GM19035 (cell line): ENCODE measurements at regions not wholly inside any gene's neighbourhood (a gene's known extent, or its start where the extent isn't known, plus 50 kb on each side); places are given as distances from the start of the nearest gene placed in this dataset.

Experiments used
- ATAC-seq: cut with Tn5 transposase; IDR thresholded peaks from one replicate; pipeline ENCODE4 v1.9.1; 2021; ENCODE audit not compliant: unreplicated experiment

DNA sequence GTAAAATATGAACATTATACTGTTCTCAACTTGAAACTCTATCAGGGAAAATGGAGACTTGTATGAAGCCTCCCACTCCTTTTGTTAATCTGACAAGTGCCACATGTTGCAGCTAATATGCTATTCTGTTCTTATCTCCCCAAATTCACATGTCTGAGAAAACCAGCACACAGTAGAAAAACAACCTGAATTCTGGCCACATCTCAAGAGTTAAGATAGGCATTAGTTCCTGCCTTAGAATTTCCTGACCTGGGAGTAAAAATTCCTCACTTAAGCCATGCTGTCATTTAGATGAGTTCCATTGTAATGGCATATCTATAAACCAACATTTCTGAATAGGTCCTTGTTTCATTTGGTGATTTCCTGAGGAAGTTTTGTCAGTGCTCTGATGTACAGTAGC is 1098.5 kb downstream of the EFNB2 start:
- ATAC-seq: no peak

DNA sequence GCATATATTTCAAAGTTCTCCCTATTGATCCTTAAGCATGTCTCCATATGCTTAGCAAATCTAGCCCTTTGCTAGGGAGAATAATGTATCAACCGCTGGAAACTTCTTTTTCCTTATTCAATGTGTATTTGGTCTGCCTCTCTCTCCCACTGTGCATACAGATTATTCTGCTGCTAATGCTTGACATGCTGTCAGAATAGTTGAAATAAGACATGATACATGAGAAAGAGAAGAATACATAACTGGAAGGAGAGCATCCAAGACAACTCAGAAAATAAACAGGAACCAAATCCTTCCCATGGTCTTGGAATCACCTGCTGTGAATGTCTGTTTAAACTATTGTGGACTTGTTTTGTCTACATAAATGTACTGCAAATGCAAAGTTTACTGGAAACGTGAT is 1103.0 kb downstream of the EFNB2 start:
- ATAC-seq: no peak

DNA sequence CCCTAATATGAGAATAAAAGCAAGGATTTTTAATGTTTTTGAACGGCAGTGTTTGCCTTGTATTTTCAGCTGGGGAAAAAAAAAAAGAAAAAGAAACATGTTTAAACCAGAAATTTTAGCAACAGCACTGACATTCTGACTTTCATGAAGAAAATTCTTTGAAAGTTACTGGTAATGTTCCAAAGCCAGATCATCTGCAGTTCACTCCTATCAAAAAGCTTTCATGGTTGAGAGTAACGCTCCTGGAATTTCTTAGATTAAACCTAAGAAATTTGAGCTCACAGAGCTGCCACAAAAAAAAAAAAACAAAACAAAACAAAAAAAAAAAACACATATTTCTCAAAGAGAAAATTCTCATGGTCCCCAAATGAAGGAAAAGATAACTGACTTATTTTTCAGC is 1106.7 kb downstream of the EFNB2 start:
- ATAC-seq: no peak

DNA sequence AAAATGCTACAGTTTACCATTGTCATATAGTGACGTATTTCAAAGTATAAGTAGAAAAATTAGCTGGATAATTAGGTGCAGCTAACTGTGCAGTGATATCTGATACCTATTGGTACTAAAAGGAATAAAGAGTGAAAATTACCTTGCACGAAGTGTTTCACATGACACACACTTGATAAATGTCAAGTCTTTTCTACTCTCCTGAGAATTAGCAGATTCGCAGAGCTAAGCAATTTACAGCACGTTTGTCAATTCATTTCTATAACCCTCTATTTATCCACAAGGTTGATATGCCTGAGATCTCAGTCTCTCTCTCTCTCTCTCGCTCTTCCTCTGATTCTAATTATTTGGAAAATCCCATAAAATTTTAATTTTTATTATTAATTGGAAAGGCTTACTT is 1109.0 kb downstream of the EFNB2 start:
- ATAC-seq: no peak

DNA sequence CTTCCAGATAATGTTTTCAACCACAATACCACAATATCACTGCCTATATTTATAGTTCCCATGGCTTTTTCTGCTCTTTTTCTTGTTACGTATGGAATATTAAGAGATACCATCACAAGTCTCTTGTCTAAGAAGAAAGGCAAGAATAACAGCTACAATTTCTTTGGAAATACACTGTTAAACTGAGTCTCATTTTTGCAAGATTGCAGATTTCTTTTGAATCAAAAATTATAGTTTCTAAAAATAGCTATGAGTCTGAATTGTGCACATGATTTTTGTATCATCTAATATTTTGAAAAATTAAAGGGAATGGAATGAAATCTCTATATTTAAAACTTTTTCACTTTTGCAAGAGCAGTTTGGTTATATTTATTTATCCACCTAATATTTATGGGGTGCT is 1120.8 kb downstream of the EFNB2 start:
- no peak for ATAC-seq

DNA sequence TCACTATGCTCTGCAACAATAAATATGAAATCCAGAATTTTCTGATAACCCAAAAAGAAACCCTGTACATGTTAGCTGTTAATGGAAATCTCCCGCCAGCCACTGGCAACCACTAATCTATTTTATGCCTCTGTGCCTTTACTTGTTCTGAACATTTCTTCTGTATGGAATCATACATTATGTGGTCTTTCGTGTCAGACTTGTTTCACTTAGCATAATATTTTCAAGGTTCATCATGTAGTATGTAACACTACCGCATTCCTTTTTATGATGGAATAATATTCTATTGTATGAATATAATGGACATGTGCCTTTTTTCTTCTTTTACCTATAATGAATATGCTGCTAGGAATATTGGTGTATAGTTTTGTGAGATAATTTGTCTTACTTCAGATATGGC is 1123.3 kb downstream of the EFNB2 start:
- no peak for ATAC-seq

DNA sequence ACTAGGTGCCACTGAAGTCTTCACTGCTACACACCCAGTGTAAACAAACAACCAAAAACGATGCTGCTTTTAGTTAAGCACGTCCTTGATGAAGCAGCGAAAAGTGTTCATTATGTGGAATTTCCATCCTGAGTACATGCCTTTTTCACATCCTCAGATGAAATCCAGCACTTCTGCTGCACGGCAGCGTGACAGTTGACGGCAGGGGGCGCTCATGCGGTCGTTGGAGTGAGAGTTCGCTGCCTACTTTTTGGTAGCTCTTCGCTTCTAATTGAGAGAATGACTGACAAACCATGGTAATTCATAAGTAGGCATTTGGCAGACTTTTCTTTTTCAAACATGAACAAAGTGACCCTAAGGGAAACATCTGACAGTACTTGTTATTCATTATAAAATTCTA is 1124.9 kb downstream of the EFNB2 start:
- ATAC-seq: no peak

DNA sequence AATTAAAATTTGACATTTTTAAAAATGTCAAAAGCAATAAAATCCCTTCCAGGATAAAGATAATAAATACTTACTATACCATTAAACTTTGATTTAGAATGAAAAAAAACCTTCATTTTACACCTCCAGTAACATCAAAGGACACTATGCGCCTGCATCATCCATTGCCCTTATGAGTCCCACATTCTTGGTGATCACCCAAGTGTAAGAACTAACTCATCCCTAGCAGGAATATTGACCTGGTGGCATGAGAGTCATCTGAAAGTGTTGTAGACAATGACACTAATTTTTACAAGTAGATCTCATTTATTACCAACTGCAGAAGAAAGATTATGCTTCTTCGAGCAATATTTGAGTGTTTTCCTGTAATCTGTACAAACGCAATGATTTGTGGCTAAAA is 1128.9 kb downstream of the EFNB2 start:
- ATAC-seq: no peak

DNA sequence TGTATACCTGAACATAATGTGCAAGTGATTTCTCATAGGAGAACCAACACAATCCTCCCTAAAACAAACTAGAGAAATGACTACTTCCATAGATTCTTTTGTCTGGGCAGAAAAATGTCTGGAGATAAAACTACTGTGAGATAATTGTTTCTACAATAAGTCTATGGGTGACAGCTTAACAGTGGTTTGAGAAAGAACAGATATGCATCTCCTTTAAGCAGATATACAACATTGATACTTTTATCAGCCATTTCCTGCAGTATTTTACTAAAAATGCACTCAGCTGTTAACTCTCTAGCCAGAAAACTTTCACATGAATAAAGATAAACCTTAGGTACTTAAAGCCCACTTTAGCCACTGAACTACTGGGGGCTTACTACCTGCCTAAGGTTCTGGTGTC is 1132.4 kb downstream of the EFNB2 start:
- no peak for ATAC-seq

DNA sequence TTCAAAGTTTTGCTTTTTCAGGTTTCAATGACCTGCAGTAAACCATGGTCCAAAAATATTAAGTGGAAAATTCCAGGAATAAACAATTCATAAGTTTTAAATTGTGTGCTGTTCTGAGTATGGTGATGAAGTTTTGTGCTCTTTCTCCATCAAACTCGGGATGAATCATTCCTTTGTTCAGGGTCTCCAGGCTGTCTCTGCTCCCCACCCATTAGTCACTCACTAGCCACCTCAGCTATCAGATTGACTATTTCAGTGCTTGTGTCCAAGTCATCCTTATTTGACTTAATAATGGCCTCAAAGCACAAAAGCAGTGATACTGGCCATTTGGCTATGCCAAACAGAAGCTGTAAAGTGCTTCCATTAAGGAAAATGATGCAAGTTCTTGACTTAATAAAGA is 1140.4 kb downstream of the EFNB2 start:
- no peak for ATAC-seq

DNA sequence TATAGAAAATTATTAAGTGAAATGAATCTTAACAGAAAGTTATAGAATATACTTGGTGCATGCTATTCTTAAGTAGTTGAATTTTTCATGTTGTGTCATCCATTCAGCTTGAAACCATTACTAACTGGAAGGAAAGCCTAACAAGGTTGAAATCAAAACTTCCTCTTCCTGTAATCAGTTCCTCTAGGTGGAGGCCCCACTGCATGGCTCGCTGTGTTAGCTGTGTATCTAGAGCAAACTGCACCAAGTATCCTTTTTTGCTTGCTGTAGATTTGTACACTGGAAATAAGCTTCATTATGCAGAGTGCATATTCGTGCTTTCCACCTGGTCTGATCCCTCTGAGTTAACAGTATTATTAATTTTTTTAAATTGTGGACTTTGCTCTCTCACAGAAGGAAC is 1146.1 kb downstream of the EFNB2 start:
- no peak for ATAC-seq

DNA sequence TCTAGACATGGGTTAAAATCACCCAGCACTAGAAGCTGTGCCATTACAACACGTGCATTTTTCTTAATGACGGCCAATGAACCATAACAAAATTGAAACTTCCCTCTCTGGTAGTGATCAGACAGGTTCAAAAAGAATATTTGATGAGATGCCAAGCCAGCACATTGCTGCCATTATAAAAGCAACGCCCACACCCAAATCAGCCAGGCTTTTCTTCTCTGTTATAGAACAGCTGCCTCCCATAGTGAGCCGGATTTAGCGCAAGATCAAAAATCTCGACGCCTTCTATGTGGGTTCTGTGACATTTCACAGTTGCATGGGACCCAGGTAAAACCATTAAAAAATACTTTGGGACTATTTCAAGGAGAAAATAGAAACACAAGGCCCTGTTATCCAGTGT is 1158.0 kb downstream of the EFNB2 start:
- no peak for ATAC-seq

DNA sequence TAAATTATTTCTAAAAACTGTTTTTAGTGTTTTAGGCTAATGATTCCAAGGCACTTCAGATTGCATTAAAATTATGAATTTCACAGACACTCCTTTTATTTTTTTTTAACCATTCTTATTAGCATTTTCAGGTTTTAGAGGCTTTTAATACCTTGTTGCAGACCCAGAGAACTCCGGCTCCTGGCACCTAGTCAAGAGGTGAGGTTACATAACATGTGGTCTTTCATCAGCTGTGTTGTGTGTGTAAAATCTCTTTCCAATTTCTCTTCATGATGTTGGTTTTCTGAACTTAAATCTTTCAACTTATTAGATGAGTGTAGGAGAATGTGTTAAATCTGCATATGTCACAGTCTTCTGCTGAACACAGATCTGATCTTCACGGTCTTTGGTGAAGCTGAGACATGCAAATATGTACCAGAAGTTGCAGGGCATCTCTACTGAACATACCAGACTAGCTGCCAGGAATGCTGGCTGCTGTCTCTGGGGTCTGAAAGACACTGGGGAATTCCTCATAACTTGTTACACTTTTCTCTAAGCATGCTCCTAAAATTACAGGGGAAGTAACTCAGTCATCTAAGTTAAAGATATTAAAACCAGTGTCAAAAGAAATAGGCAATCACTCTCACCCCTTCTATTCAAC is 1165.3 kb downstream of the EFNB2 start:
- ATAC-seq: no peak

DNA sequence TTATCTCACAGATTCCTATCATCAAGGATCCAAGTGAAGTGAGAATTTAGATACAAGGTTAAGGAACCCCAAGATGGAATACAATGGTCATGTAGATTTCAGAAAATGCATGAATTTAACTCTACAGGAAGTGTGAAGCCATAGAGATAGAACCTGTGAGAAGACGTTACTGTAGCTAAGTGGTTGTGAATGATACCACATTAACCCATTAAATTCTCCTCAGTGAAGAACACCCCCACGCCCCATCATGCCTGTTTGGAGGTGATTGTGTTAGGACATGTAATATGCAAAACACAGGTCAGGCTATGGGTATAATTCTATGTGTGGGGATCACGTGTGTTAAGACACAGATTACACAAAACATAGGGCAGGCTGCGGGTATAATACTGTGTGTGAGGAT is 1166.7 kb downstream of the EFNB2 start:
- ATAC-seq: no peak

DNA sequence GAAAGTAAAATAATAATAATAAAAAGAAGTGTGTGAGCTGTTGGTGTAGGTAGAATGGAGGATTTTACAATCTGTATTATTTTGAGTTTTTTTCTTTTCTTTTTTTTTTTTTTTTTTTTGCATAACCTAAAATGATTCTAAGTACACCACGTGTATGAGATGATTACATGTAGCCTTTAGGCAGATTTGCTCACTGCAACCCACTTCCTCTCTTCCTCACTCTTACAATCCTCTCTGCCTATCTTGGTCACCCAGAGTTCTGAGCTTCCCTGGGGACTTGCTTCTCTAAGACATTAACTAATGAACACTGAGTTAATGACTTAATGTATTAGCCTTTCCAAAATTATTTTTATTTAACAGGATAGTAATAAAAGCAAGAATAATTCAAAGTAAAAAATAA is 1169.6 kb downstream of the EFNB2 start:
- ATAC-seq: no peak

DNA sequence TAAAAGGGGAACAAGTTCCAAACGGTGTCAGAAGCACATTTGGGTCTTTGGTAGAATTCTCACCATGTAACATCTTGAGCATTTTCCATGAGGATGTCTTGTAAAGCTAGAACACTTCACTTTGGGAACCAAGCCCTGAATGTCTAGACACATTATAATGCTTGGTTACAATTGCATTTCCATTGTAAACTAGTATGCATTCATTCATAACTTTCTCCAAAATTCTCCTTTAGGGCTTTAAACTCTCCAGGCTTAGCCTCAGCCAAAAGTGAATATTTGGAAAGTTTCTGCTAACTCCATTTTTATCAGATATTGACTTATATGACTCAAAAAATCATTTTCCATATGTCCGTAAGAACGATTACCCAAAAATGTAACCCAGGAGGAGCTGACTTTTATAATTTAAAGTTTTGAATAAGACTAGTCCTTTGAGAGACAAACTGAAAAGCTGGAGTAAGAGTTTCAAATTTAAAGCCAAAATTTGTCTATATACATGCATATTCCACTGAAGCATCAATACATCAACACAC is 1170.4 kb downstream of the EFNB2 start:
- no peak for ATAC-seq

DNA sequence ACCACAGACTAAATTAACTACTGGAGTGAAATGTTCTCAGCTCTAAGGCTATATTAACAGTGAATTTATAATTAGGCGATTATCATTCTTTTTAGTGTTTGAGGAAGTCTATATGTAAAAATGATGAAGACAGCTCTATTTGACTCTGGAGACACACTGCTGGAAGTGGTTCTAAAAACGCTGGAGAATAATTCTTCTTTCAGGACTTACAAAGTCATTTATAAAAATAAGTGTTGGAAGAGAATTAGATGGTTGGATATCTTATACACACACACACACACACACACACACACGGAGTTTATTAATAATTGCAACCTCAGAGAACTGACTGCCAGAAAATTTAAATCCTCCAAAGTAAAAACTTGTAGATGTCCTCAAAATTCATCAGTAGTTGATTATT is 1171.3 kb downstream of the EFNB2 start:
- no peak for ATAC-seq

DNA sequence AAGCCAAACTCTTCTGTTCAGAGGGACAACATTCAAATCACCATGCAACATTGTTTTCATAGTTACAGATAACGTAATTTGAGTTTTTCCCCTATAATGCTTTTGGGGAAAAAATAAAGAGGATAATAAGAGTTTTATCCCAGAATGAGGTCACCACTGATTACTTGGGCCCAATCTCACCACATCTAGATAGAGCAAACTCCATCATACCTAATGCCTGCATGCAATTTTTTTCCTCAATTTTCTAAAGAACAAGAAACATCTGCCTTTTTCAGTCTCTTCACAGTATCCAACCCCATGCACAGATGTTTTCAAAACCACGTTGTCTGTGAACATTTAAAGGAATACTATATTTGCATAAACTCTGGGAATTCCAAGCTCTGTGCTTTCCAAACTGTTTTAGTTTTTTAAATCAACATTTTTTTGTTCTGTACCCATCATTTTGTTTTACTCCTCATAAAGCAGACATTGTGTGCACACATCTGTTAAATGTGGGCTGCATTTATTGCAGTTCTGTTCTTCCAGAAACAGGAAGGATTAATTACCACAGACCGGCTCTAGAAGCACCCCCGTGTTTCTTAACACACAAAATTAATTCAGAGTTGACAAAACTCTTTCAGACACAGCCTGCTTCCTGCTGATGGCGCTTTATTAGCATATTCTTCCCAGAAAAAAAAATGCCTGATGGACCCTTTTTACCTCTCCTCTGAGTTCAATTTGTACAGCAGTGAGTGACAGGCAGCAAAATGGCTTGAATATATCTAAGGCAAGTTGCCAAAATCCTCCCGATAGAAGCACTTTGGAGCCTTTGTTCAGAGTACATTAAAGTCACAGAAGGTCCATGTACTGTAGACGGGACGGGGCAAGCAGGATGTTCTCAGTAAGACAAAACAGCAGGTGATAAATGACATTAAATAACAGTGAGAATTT is 1171.9 kb downstream of the EFNB2 start:
- ATAC-seq: no peak

DNA sequence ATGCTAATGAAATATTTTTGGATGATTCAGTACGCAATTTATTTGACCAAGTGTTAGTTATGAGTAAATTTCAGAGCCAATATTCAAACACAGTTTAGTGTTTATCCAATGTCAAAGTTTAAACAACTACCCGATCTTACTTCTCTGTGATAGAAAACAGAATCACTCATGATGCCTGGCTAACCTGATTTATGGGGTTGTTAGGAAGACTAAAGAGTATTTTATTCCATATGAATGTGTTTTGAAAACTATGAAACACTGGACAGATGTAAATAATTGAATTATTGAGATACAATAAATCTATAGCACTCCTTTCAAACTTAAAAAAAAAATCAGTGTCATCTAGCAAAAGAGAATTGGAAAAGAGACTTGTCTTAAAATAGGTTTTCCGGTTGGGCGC is 1181.8 kb downstream of the EFNB2 start:
- no peak for ATAC-seq

DNA sequence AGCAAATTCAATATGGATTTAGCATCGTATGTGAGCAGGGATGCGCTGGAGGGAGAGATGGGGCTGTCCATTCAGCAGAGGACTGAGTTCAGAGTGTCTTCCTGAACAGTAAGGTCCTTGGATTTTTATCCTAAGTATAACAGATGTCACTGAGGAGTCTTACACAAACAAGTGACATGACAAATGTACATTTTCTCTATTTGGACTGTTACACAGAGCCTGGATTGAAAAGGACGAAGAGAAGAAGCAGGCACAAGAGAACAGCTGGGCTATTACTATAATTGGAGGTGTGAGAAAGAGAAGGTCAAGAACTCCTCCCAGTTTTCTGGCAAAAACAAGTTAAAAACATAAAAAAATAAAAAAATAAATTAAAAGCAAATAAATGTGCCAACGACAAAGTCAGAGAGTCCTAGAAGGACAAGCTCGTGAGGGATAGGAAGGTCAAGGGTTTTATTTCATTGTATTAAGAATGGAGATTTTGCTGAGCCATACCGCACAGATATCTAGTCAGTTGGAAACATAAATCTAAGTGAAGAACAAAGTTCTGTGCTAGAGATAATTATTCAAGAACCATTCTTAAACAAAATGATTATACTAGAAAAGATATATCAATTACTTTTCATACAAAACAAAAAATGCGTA is 1186.3 kb downstream of the EFNB2 start:
- no peak for ATAC-seq

DNA sequence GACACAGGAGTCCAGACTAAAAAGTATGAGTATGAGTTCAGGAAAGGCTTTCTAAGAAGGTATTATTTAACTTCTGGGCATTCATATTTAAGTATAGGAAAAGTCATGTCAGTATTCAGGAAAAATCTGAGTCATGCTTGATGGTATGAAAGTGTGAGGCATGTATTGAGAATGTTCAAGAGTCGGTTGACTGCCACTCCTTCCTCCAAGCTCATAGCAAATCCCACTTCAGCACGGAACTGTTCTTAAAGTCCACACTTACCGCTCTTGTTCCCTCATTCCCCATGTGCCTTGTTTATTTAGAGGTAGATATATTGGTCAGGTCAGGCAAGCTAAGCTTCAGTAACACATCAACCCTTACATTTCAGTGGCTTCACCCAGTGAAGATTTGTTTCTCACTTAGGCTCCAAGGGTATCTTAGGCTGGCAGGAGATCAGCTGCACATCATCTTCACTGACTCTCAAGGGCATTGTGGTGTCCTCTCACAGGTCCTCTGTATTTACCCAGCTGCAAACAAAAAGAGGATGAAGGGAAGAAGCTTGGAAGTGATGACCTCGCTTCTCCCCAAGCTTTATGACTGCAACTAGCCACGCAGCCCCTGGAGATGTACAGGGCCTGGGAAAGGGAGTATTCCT is 1189.2 kb downstream of the EFNB2 start:
- ATAC-seq: no peak
